H1 (cell line): ENCODE measurements at regions not wholly inside any gene's neighbourhood (a gene's known extent, or its start where the extent isn't known, plus 50 kb on each side); places are given as distances from the start of the nearest gene placed in this dataset.
"Not testable (repeated sequence)": the region's sequence is repeated elsewhere in the genome, so short reads cannot be mapped to it uniquely, and the experiment has no call there.

Experiments
- CTCF ChIA-PET: fragments of 300-600 bp; sonication (Branson Sonifier 250); formaldehyde crosslinking; loops from one replicate; lab custom pipeline; 2021; ENCODE audit not compliant: partially characterized antibody; lab: Charles Lee
- POLR2A ChIA-PET: fragments of 300-600 bp; sonication (Branson Sonifier 250); formaldehyde crosslinking; loops from one replicate; lab custom pipeline; 2021; ENCODE audit warnings: inconsistent platforms; ENCODE audit not compliant: partially characterized antibody; lab: Charles Lee
- DNase-seq, 2 experiments: peaks; one replicate each; pipeline versions ENCODE4 v3.0.0 to v3.0.0-alpha.2; 2010 to 2022; ENCODE audit warnings: low spot score in 2 of 2, low read depth in 1 of 2, mixed read lengths in 1 of 2
- FAIRE-seq: peaks from 2 replicates; lab custom pipeline; 2011; peaks lifted over from hg19 to GRCh38; lab: Jason Lieb, UNC
- H2AFZ ChIP-seq: 2 replicates; pipeline ENCODE4 v1.8.1; 2012; ENCODE audit warnings: low read length, inconsistent platforms
- H2AK5ac ChIP-seq: 2 replicates; pipeline ENCODE4 v1.6.1; 2013; ENCODE audit warnings: low read depth, low read length
- H2BK120ac ChIP-seq: replicated peaks from 2 replicates; pipeline ENCODE3; 2013; ENCODE audit warnings: low read depth, low read length, inconsistent platforms
- H2BK12ac ChIP-seq: 2 replicates; pipeline ENCODE4 v1.6.1; 2013; ENCODE audit warnings: low read depth, low read length
- H2BK15ac ChIP-seq: 2 replicates; pipeline ENCODE4 v1.6.1; 2013; ENCODE audit warnings: low read length
- H2BK20ac ChIP-seq: 2 replicates; pipeline ENCODE4 v1.6.1; 2013; ENCODE audit warnings: low read length
- H2BK5ac ChIP-seq: 2 replicates; pipeline ENCODE4 v1.6.1; 2013; ENCODE audit warnings: low read depth, low read length
- H3K14ac ChIP-seq: 2 replicates; pipeline ENCODE4 v1.6.1; 2013; ENCODE audit warnings: inconsistent platforms; ENCODE audit not compliant: insufficient read length
- H3K18ac ChIP-seq: 2 replicates; pipeline ENCODE4 v1.6.1; 2013; ENCODE audit warnings: low read length; ENCODE audit errors: extremely low read depth
- H3K23ac ChIP-seq: 2 replicates; pipeline ENCODE4 v1.6.1; 2013; ENCODE audit warnings: inconsistent platforms; ENCODE audit not compliant: insufficient read length
- H3K23me2 ChIP-seq: 2 replicates; pipeline ENCODE4 v1.6.1; 2013; ENCODE audit warnings: low read depth, low read length
- H3K27ac ChIP-seq: 2 replicates; pipeline ENCODE4 v1.6.1; 2011; ENCODE audit warnings: low read depth, low read length, inconsistent platforms
- H3K27me3 ChIP-seq, 4 experiments: replicated peaks in 1 of 4; 1 replicate in 1 of 4; 2 replicates in 3 of 4; pipeline versions ENCODE4 v1.6.1 to v1.8.1; 2011 to 2013; ENCODE audit warnings: low read length in 3 of 4, mild to moderate bottlenecking in 3 of 4, inconsistent platforms in 2 of 4, mixed read lengths in 2 of 4, moderate library complexity in 1 of 4; ENCODE audit not compliant: control insufficient read depth in 3 of 4, insufficient read depth in 3 of 4; ENCODE audit errors: extremely low read depth in 1 of 4
- H3K36me3 ChIP-seq, 4 experiments: 2 replicates each; pipeline versions ENCODE4 v1.6.1 to v1.8.1; 2011 to 2013; ENCODE audit warnings: mild to moderate bottlenecking in 4 of 4, low read length in 3 of 4, moderate library complexity in 2 of 4, control low read depth in 1 of 4, inconsistent platforms in 1 of 4; ENCODE audit not compliant: insufficient read depth in 4 of 4, control insufficient read depth in 2 of 4
- H3K4ac ChIP-seq: replicated peaks from 2 replicates; pipeline ENCODE3; 2013; ENCODE audit warnings: low read length, low read depth, mixed read lengths, inconsistent platforms; ENCODE audit not compliant: insufficient read length
- H3K4me1 ChIP-seq, 4 experiments: replicated peaks in 1 of 4; 1 replicate in 1 of 4; 2 replicates in 3 of 4; pipeline versions ENCODE4 v1.6.1 to v1.8.1; 2011 to 2013; ENCODE audit warnings: low read length in 3 of 4, inconsistent platforms in 2 of 4, mixed read lengths in 1 of 4; ENCODE audit not compliant: insufficient read depth in 4 of 4, control insufficient read depth in 3 of 4
- H3K4me2 ChIP-seq, 2 experiments: 2 replicates each; pipeline versions ENCODE4 v1.6.1 to v1.8.1; 2011 to 2013; ENCODE audit warnings: low read depth in 2 of 2, low read length in 2 of 2, control low read depth in 1 of 2, inconsistent platforms in 1 of 2, mild to moderate bottlenecking in 1 of 2; ENCODE audit not compliant: insufficient read depth in 1 of 2
- H3K4me3 ChIP-seq, 4 experiments: fragments of 200-600, 300-600 bp in 1 of 4; sonication (generic), shearing (Covaris generic), sonication (Bioruptor Twin) in 1 of 4; 2 replicates each; pipeline versions ENCODE4 v1.5.1 to v1.8.1; 2011 to 2016; ENCODE audit warnings: low read length in 4 of 4, low read depth in 3 of 4, control low read depth in 2 of 4, inconsistent platforms in 2 of 4, mild to moderate bottlenecking in 2 of 4, mixed read lengths in 1 of 4, moderate library complexity in 1 of 4; ENCODE audit not compliant: insufficient read depth in 2 of 4; ENCODE audit errors: extremely low read depth in 1 of 4
- H3K56ac ChIP-seq: replicated peaks from 2 replicates; pipeline ENCODE3; 2013; ENCODE audit warnings: low read depth, mild to moderate bottlenecking, mixed read lengths, low read length, inconsistent platforms; ENCODE audit not compliant: insufficient read length
- H3K79me1 ChIP-seq: 2 replicates; pipeline ENCODE4 v1.6.1; 2013; ENCODE audit warnings: low read depth, low read length, control low read depth
- H3K79me2 ChIP-seq, 2 experiments: 2 replicates each; pipeline versions ENCODE4 v1.6.1 to v1.8.1; 2012 to 2013; ENCODE audit warnings: low read length in 2 of 2, mild to moderate bottlenecking in 2 of 2, inconsistent platforms in 1 of 2; ENCODE audit not compliant: insufficient read depth in 2 of 2, control insufficient read depth in 1 of 2
- H3K9ac ChIP-seq, 4 experiments: replicated peaks in 1 of 4; 1 replicate in 1 of 4; 2 replicates in 3 of 4; pipeline versions ENCODE4 v1.6.1 to v1.8.1; 2011 to 2013; ENCODE audit warnings: low read depth in 3 of 4, low read length in 3 of 4, control low read depth in 2 of 4, mild to moderate bottlenecking in 2 of 4, moderate library complexity in 2 of 4, inconsistent platforms in 1 of 4; ENCODE audit errors: extremely low read depth in 1 of 4
- H3K9me3 ChIP-seq, 2 experiments: 2 replicates each; pipeline versions ENCODE4 v1.6.1 to v1.8.1; 2012 to 2013; ENCODE audit warnings: mild to moderate bottlenecking in 2 of 2, moderate library complexity in 2 of 2, control low read depth in 1 of 2, inconsistent platforms in 1 of 2, low read depth in 1 of 2, low read length in 1 of 2, mixed read lengths in 1 of 2; ENCODE audit not compliant: insufficient read depth in 2 of 2
- H4K20me1 ChIP-seq, 2 experiments: replicated peaks in 1 of 2; 2 replicates each; pipeline versions ENCODE3 to v1.8.1; 2011 to 2013; ENCODE audit warnings: inconsistent platforms in 2 of 2, low read length in 2 of 2, mild to moderate bottlenecking in 1 of 2; ENCODE audit not compliant: insufficient read depth in 2 of 2, control insufficient read depth in 1 of 2
- H4K5ac ChIP-seq: 2 replicates; pipeline ENCODE4 v1.6.1; 2013; ENCODE audit warnings: low read length, low read depth, mixed read lengths, inconsistent platforms; ENCODE audit not compliant: insufficient read length
- H4K8ac ChIP-seq: 2 replicates; pipeline ENCODE4 v1.8.0; 2013; ENCODE audit warnings: mild to moderate bottlenecking, moderate library complexity, low read length, inconsistent platforms; ENCODE audit not compliant: insufficient read depth; ENCODE audit errors: extremely low read depth
- H4K91ac ChIP-seq: replicated peaks from 2 replicates; pipeline ENCODE3; 2013; ENCODE audit warnings: low read length, mixed read lengths, inconsistent platforms; ENCODE audit not compliant: insufficient read length
- MAFK ChIP-seq: IDR thresholded peaks from 2 replicates; pipeline ENCODE4 v1.6.1; 2012; ENCODE audit warnings: low read depth, mild to moderate bottlenecking, improper control_type of control experiment, low read length

GRCh38 chr15:81064253-81064652, 63.5 kb downstream of the TLNRD1 start (continued):
- TF ChIP-seq MAFK, result no peak

GRCh38 chr15:81067567-81067966, 66.5 kb upstream of the CFAP161 start:
- H2BK20ac ChIP-seq, H4K8ac ChIP-seq, H3K36me3 ChIP-seq, H4K5ac ChIP-seq, FAIRE-seq, H3K9ac ChIP-seq, H3K56ac ChIP-seq, H3K18ac ChIP-seq, H2BK12ac ChIP-seq, H3K4me3 ChIP-seq, H2BK15ac ChIP-seq, POLR2A ChIA-PET, H2AFZ ChIP-seq, DNase-seq, H2BK120ac ChIP-seq, H4K20me1 ChIP-seq, H3K23ac ChIP-seq, H3K23me2 ChIP-seq, H3K14ac ChIP-seq, H3K4me1 ChIP-seq, H3K27ac ChIP-seq, H3K27me3 ChIP-seq, H2BK5ac ChIP-seq, H3K9me3 ChIP-seq, H3K4ac ChIP-seq, H3K4me2 ChIP-seq, H3K79me1 ChIP-seq, H2AK5ac ChIP-seq, H4K91ac ChIP-seq, H3K79me2 ChIP-seq: not testable (repeated sequence)
- CTCF ChIA-PET, result interaction anchor here (1.1 kb wide), 1 partner anchor 36 kb away, joined by 3 read pairs; no protein-coding TSS in a partner anchor
